ENCODE measurements at regions not wholly inside any gene's neighbourhood (a gene's known extent, or its start where the extent isn't known, plus 50 kb on each side); places are given as distances from the start of the nearest gene placed in this dataset.

- TF ChIP-seq POLR2A (IDR thresholded peaks at IDR 0.05) = no peak
- TF ChIP-seq CTCF (IDR thresholded peaks at IDR 0.05) = no peak
- Histone ChIP-seq H3K27ac (no peak overlapping the region), H3K9me3 (no peaks in the 10 kb centered on the region), H3K27me3 (no peaks in the 10 kb centered on the region), H3K4me1 (no peaks in the 10 kb centered on the region), H3K4me3 (no peak overlapping the region), H3K36me3 (no peaks in the 10 kb centered on the region)
- DNase-seq = no peak
- intact Hi-C loops (cut with DNase I; ENCODE audit: low total_unique reads) = no loop called here
Observed at GRCh38 chr7:132630834-132631233, 54.6 kb upstream of the PLXNA4 start.

Measured in uterus (tissue), 3 donors.